ENCODE measurements at regions not wholly inside any gene's neighbourhood (a gene's known extent, or its start where the extent isn't known, plus 50 kb on each side); places are given as distances from the start of the nearest gene placed in this dataset.

- TF ChIP-seq TAF1 (IDR thresholded peaks at IDR 0.05; ENCODE audit: low read depth), result no peak
- no peak for TF ChIP-seq RAD21 (conservative IDR thresholded peaks at IDR 0.05)
- TF ChIP-seq CTCF (IDR thresholded peaks at IDR 0.05; ENCODE audit: poor library complexity, severe bottlenecking), result no peak
- TF ChIP-seq, protein P1, sequence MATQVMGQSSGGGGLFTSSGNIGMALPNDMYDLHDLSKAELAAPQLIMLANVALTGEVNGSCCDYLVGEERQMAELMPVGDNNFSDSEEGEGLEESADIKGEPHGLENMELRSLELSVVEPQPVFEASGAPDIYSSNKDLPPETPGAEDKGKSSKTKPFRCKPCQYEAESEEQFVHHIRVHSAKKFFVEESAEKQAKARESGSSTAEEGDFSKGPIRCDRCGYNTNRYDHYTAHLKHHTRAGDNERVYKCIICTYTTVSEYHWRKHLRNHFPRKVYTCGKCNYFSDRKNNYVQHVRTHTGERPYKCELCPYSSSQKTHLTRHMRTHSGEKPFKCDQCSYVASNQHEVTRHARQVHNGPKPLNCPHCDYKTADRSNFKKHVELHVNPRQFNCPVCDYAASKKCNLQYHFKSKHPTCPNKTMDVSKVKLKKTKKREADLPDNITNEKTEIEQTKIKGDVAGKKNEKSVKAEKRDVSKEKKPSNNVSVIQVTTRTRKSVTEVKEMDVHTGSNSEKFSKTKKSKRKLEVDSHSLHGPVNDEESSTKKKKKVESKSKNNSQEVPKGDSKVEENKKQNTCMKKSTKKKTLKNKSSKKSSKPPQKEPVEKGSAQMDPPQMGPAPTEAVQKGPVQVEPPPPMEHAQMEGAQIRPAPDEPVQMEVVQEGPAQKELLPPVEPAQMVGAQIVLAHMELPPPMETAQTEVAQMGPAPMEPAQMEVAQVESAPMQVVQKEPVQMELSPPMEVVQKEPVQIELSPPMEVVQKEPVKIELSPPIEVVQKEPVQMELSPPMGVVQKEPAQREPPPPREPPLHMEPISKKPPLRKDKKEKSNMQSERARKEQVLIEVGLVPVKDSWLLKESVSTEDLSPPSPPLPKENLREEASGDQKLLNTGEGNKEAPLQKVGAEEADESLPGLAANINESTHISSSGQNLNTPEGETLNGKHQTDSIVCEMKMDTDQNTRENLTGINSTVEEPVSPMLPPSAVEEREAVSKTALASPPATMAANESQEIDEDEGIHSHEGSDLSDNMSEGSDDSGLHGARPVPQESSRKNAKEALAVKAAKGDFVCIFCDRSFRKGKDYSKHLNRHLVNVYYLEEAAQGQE (IDR thresholded peaks at IDR 0.05; ENCODE audit: borderline replicate concordance), result no peak
Measured at GRCh38 chr5:166624573-166624972, 1666.9 kb upstream of the WWC1 start.
